GM18861 (cell line): ENCODE measurements at regions not wholly inside any gene's neighbourhood (a gene's known extent, or its start where the extent isn't known, plus 50 kb on each side); places are given as distances from the start of the nearest gene placed in this dataset.
"Not testable (repeated sequence)": the region's sequence is repeated elsewhere in the genome, so short reads cannot be mapped to it uniquely, and the experiment has no call there.

ENCODE experiments used
- ATAC-seq: cut with Tn5 transposase; IDR thresholded peaks from one replicate; pipeline ENCODE4 v1.9.1; 2021; ENCODE audit not compliant: unreplicated experiment

DNA sequence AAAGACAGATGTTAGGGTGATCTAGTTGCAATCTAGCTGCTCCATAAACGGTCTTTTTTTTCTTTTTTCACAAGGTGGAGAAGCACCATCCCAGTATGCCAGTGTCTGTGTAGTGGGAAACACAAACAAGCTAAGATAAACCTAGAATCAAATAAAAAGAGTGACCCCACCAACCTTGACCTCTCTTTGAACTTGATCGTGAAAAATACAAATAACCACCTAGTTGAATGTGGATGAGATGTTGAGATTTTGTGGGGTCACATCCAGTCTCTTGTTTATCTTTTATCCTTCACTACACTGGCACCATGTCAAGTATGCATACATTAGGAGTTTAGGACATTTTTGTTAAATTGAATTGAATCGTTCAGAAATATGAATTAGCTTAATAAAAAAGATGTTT is 194.6 kb upstream of the EYA4 start:
- ATAC-seq, result no peak

DNA sequence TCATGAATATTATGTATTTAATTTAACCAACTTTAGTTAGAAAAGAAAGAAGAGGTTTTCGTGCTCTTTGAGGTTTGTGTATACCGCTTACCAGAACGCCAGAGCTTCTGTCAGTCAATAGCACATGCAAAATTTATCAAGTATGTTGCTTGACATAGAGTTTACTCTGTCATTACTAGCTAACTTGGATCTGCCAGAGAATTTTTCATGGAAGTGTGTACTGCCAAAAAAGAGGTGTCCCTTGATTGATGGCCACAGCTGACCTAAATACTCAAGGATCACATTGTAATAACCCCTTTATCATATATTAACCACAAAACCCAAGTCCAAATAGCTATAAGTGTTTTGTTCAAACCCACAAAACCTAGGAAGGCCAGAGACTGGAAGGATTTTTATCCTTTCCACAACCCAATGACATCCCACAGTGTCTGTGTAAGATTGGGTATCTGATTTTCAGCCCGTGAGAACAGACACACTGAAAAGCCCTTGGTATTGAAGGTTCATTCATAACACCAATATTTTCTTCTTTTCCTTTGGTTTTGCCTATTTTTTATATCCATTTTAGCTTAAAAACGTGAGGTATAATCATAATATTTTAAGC is 194.0 kb upstream of the EYA4 start:
- no peak for ATAC-seq

DNA sequence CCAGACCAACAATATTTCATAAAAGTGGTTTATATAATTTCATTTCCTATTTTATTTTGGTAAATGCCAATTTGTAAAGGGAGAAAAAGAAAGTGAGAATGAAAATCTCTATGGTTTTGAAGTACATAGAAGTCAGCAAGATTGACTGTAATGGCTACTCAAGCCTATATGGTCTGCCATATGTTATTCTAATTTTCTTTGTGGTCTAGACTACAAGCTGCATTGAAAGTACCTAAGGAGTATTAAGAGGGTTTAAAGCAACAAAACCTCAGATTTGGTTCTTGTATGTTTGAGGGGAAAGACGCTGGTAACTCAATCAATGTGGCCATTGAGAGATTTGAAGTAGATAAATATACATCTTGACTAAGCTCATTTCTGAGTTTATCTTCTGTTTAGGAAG is 193.5 kb upstream of the EYA4 start:
- no peak for ATAC-seq

DNA sequence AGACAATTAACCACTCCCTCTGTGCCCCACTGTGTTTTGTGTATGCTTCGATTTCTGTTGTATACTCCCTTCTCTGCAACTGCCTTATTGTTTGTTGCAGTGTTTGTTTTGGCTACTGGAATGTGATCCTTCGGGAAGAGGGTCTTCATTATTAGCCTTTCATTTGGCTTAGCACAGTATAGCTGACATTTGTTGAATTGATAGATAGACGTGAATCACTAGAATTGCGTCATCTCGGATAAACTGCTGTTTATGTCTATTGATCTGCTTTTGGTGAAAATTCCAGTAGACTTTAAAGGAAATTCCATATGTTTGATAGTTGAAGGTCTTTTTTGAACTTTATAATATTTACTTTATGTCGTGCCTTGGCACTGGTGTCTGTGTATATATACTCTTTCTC is 189.9 kb upstream of the EYA4 start:
- ATAC-seq, result no peak

DNA sequence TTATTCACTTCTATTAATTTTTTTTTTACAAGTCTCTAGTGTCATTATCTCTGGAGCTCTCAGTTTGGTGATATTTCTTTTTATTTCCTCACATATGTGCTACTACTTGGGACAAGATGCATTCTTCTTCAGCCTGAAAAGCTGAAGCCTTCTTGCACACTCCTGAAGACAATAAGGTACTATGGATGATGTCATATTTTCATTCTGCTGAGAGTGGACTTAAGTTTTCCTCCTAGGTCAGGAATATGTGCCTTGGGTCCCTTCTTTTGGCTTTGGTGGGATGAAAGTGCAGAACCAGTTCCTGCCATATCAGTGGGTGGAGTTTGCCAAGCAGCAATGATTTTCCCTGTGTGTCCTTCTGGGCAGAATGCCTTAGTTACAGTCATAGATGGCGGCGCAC is 188.7 kb upstream of the EYA4 start:
- ATAC-seq, result no peak

DNA sequence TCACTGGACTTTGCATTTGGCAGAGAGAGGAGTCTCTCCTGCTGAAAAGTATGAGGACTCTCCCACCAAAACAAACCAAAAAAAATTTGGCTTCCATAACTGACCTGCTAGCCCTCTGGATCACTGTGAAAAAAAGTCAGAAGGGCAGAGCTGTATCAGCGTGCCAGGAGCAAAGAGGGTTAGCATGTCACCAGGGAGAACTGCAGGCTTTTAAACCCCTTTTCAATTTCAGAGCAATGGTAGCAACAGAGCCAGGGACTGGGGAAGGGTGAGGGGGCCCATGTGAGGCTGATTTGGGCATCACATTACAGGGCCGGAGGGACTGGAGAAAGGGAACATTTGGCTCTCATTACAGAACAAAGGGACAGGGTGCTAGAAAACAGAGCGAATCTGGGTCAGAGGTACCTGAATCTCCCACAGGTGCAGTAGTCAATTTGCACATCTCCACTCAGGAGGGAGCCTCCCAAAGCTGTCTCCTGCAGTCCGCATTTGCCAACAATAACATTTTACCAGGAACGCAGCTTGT is 185.7 kb upstream of the EYA4 start:
- ATAC-seq, result no peak

DNA sequence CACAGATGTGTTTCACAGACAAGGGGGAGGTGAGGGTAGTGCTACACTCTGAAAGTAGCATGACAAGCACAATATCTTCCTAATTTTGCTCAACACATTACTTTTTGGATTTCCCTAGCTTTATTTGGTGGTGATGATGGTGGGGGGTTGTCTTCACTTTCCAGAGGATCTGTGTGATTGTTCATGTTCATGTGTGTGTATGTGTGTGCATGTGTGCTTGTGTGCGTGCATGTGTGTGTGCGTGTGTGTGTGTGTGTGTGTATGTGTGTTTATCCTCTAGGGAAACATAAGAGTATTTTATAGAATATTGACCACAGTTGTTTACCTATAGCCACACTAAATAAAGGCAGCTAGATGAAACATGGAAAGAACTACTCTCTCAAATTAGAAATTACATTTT is 183.8 kb upstream of the EYA4 start:
- no peak for ATAC-seq

DNA sequence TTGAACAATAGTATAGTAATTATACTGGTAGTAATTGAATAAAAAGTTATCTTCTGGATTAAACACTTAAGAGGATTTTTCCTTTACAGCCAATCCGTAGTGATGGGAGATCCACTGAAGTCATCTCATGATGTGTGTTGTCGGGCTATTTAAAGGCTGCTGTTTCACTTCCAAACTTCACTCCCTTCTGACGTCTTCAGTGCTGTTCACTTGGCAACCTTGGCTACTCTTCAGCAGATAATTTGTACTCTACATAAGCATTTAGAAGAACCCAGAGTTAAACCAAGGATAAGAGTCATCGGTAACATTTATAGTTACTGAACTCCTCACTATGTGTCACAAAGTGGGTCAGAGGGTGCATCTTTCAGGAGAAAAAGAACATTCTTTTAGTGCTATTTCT is 179.1 kb upstream of the EYA4 start:
- ATAC-seq, result no peak

DNA sequence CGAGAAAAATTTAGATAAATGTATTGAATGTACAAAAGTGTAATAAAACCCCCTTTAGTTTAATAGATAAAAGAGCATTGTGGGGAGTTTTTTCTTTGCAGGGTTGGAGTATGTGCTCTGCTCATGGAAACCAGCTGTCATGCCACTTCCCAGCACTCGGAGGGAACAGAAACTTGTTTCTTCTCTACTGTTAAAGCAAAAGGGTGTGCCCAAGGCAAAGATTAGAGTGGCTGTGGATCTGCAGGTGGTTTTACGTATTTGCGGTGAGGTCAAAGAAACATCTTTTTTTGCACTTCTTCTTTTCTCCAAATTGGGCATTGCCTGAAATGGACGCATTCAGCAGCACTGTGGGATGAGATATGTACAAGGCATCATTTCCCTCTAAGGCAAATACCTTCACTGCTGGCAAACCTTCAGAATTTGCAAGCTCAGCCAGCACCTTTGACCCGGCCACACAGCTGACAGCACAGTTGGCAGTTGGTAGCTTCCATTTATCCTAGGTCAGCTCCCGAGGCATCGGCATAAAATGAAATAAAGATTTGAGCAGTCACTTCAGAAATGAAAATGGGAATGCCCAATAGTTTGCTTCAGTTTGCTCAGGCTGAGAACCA is 178.4 kb upstream of the EYA4 start:
- no peak for ATAC-seq

DNA sequence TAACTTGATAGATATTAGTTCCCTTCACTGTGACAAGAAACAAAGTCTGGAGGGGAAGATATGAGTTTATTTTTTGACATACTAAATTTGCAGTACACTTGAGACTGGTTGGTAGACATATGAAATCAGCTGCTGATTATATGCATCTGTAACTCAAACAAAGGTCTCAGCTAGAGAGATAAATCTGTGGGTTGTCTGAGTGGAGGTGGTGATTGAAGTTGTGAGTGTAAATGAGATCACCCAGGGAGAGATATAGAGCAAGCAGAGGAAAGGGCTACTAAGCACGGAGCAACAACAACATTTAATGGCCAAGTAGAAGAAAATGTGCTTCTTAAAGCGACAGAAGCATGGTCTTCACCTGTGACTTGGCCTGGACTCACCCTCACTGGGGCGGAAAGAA is 173.2 kb upstream of the EYA4 start:
- no peak for ATAC-seq

DNA sequence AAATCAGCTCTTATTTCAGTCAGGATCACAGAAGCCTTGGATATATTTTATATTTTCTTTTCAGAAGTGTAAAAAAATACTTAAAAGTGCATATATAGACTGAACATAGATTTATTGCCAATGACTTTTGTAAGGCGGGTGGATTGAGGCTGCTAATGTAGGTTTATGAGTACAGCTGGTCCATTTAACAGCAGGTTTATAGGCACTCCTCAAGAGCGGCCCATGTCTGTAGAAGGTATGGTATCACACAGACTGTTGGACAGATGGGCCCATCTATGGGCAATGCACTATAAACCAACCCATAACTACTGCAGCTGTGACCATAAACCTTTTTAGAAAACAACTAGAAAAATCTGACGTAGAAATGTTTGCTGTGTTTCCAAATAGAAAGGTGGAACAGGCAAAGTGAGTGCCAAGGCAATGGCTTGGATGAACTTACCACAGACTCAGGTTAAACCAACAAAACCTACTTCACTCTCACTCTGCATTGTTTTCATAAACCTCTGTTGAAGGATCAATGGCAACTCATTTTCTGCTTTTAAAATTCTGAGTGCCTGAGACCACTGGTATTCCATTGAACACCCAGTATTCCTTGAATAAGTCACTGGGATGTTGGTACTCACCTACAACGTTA is 170.6 kb upstream of the EYA4 start:
- ATAC-seq, result no peak

DNA sequence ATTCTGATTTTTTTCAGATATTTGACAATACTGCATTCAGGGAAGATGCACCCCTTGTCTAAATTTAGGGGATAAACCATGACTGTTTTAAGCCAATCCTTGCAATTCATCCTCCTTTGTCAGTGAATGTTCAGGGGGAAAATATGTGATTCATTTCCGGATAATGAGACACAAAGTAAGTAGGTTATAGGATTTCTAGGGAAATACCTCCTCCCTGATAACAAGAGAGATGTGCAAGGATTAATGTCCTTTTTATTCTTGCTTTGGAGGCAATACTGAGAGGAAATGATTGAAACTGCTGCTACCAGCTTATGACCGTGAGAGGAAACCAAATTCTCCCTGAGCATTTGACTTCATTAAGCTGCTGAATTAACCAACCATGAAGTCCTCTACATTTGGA is 161.3 kb upstream of the EYA4 start:
- no peak for ATAC-seq

DNA sequence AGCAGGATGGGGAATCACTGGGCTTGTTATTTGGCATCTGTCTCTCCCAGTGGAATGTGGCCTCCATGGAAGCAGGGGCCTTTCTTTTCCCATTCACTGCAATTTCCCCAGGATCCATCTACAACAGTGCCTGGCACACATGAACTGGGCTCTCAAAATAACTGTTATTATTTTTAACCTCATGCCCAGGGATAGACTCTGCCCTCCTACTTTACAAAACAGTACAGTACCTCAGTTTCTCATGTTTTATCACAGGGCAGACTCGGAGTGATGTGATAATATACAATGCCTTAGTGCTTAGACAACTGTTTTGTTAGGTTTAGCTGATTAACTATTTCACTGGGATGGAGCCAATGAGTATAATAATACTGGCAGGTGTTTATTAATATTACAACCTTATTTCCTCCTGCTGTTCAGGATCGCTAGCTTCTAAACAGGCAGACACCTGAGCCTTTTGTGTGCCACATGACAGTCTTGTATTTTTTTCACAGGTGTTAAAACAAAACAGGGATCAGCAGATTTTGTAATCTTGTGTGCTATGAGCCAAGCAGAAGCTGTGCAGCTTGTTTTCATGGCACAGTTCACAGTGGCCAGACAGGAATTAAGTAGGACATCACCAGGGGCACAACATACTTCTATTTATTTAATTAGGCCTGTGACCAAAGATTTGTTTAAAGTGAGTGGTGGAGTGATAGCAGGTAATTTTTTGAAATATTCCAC is 157.7 kb upstream of the EYA4 start:
- no peak for ATAC-seq

DNA sequence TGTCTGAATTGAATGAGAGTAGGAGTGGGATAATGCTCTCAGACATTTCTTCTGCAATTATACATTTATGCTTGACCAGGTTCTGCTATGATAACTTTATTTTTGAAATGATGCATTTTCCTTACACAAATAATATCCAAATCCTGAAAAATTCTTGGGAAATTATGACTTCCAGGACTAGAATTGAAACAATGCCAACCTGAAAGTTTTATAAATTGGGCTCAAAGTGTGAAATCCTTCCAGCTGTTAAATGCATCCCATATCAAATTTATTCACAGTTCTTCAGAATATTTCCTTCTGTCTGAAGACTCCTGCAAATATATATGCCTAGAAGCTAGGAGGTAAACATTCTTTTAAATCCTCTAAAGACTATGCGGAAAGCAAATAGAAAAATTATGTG is 155.7 kb upstream of the EYA4 start:
- ATAC-seq, result no peak

DNA sequence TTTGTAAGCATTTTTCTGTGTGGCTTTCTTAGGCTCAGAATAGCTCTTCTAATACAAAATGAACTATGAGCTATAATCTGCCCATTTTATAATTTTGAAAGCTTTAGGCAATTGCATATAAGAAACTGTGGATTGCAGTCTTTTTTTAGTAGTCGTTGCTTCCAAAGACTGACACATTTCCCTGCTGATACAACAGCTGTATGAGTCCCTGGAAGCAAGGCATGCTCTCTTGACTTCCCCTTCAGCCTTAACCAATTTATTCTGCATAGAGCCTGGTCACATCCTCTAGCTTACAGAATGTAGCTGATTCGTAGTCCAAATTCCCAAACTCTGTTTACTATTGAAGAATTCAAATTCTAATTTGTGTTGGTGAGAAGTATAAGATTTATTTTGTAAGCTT is 155.3 kb upstream of the EYA4 start:
- ATAC-seq, result no peak

DNA sequence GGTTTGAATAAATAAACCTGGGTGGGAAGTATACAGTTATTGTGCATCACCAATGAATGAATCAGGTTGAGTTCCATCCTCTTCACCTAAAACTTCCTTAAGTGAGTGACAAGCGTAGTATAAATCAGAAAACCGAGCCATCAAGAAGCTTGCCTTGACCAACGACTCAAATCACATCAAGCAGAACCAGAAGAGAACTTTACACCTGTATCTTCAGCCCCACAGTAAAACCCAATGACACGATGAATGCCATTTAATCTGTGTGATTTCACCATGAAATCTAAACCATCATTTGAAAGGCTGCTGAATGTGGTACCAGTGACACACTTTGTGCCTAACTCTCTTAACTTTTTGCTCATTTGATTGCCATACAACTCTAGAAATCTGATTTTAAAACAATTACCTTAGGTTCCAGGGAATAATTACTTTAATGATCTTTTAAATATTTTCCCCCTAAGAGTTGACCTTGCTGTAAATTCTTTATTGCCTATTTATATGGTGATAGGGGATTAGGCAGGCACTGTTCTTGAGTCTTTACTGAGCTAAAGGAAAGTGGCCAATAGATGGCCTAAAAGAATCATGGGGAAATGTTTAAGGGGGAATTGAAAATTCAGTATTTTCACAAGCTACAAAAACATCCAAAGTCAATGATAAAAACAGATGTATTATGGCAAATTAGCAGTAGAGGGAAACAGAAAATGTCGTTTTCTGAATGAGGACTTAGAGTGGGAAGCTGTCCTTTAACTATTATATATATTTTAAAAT is 152.0 kb upstream of the EYA4 start:
- no peak for ATAC-seq

DNA sequence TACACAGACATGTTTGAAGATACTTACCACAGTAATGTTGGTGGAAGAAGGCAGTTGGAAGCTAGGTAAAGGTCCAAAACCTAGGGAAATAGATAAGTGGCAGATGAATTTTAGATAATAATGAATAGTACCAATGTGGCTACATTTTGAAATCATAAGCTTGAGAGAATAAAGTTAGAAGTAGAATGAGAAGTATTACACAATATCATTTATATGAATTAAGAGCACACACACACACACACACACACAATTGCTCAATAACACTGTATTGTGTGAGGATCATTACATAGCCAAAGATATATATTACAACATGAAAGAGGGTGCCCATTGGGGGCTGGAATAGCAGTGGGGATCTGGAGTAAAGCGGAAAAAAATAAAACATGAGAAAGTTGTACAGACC is 149.0 kb upstream of the EYA4 start:
- no peak for ATAC-seq

DNA sequence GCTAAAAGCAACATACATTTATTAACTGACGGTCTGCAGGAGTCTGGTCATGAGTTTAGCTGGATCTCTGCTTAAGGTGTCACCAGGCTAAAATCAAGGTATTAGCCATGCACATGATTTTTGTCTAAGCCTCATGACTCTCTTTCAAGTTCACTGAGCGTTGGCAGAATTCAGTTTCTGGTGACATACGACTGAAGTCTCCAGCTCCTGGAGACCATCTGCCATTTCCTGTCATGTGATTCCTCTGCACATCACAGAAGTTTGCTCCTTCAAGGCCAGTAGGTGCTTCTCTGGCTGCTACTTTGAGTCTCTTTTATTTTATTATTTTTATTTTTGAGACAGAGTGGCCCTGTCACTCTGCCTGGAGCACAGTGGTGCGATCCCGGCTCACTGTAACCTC is 148.4 kb upstream of the EYA4 start:
- ATAC-seq, result no peak

DNA sequence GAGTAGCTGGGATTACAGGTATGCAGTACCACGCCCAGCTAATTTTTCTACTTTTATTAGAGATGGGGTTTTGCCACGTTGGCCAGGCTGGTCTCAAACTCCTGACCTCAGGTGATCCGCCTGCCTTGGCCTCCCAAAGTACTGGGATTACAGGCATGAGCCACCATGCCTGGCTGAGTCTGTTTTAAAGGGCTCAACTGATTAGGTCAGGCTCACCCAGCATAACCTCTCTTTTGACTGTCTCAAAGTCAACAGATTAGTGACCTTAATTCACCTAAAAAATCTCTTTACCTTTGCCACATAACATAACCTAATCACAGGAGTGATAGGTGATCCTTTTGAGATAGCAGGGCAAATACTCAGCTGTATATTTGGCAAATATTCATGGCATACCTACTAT is 147.9 kb upstream of the EYA4 start:
- ATAC-seq, result not testable (repeated sequence)

DNA sequence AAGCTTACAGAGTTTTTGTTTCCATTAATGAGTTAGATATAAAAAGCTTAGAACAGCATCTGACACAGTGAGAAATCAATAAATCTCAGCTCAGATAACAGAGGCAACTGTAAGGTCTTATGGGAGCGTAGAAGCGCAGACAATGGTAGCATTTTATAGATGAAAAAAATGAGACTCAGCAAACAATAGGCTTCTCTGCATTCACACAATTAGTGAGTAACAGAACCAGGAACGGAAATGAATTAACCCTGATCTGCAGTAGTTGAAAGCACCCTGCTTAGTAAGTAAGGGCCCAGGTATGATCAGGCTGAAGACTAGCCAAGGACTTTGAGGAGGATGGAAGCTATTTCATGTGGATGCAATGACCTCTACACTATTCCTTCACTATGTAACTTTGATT is 147.2 kb upstream of the EYA4 start:
- ATAC-seq, result no peak

DNA sequence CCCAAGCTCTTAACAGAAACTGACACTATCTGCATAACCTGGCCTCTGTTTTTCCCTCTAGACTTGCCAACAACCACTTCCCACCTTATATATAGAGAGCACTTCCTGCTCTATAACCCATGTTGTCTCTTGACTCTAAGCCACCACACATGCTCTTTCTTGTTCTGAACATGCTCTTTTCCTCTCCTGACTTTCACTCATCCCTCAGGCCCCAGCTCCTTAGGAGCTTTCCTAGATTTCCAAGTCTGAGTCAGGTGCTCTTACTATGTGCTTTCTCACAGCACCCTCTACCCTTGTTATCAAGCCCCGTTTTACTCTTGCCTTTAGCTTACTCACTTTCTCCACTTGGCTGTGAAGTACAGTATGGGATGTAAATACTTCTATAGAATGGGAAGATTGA is 143.9 kb upstream of the EYA4 start:
- ATAC-seq, result no peak
